ENCODE measurements at regions not wholly inside any gene's neighbourhood (a gene's known extent, or its start where the extent isn't known, plus 50 kb on each side); places are given as distances from the start of the nearest gene placed in this dataset.

- intact Hi-C loops (cut with DNase I) = no loop called here
- 23 to 74% methylated on average over 4 of the region's 4 CpGs for WGBS, 2 donors
- Histone ChIP-seq H3K4me1 (no peaks in the 10 kb centered on the region), H3K27ac (no peak overlapping the region), H3K36me3 (no peaks in the 10 kb centered on the region), H3K27me3 (no peaks in the 10 kb centered on the region), H3K9me3 (peaks cover 0 to 7% (median 0%) of the 10 kb centered on the region in 4 donors), H3K4me3 (no peak overlapping the region)
- no peak for DNase-seq
- no peak for TF ChIP-seq CTCF (IDR thresholded peaks at IDR 0.05)
- no peak for TF ChIP-seq EP300 (IDR thresholded peaks at IDR 0.05)
- TF ChIP-seq POLR2AphosphoS5 (IDR thresholded peaks at IDR 0.05) = no peak
- TF ChIP-seq POLR2A (IDR thresholded peaks at IDR 0.05) = no peak
These were observed 63.1 kb upstream of the NDN start for GRCh38 chr15:23750179-23750578.

- H3K4me3 ChIP-seq = no peak overlapping the region
- 34 to 84% methylated on average over 1 of the region's 1 CpG for WGBS, 2 donors
- intact Hi-C loops (cut with DNase I) = no loop called here
- TF ChIP-seq POLR2A (IDR thresholded peaks at IDR 0.05) (no peak), EP300 (IDR thresholded peaks at IDR 0.05) (no peak), CTCF (IDR thresholded peaks at IDR 0.05) (no peak), POLR2AphosphoS5 (IDR thresholded peaks at IDR 0.05) (no peak)
- H3K4me1 ChIP-seq = no peaks in the 10 kb centered on the region
- no peaks in the 10 kb centered on the region for H3K36me3 ChIP-seq
- no peak for DNase-seq
- H3K9me3 ChIP-seq = peaks cover 0 to 7% (median 0%) of the 10 kb centered on the region in 4 donors
- H3K27me3 ChIP-seq = no peaks in the 10 kb centered on the region
- H3K27ac ChIP-seq = no peak overlapping the region
These were observed 63.7 kb upstream of the NDN start for GRCh38 chr15:23750776-23751175.

GRCh38 chr15:23753248-23753647 lies 66.1 kb upstream of the NDN start:
- Histone ChIP-seq H3K36me3 (no peaks in the 10 kb centered on the region), H3K9me3 (peaks cover 0 to 13% (median 0%) of the 10 kb centered on the region in 4 donors), H3K4me3 (no peak overlapping the region), H3K27ac (no peak overlapping the region), H3K27me3 (no peaks in the 10 kb centered on the region), H3K4me1 (no peaks in the 10 kb centered on the region)
- TF ChIP-seq EP300 (IDR thresholded peaks at IDR 0.05) = no peak
- no peak for TF ChIP-seq POLR2AphosphoS5 (IDR thresholded peaks at IDR 0.05)
- TF ChIP-seq POLR2A (IDR thresholded peaks at IDR 0.05) = no peak
- no peak for TF ChIP-seq CTCF (IDR thresholded peaks at IDR 0.05)
- intact Hi-C loops (cut with DNase I) = no loop called here
- 60 to 73% methylated on average over 2 of the region's 2 CpGs for WGBS, 2 donors
- DNase-seq = no peak

- Histone ChIP-seq H3K4me1 (no peaks in the 10 kb centered on the region), H3K4me3 (no peak overlapping the region), H3K27me3 (no peaks in the 10 kb centered on the region), H3K36me3 (no peaks in the 10 kb centered on the region), H3K27ac (no peak overlapping the region), H3K9me3 (peaks cover 0 to 10% (median 0%) of the 10 kb centered on the region in 4 donors)
- no peak for DNase-seq
- TF ChIP-seq CTCF (IDR thresholded peaks at IDR 0.05) = no peak
- TF ChIP-seq POLR2A (IDR thresholded peaks at IDR 0.05) = no peak
- TF ChIP-seq EP300 (IDR thresholded peaks at IDR 0.05) = no peak
- no peak for TF ChIP-seq POLR2AphosphoS5 (IDR thresholded peaks at IDR 0.05)
- 46 to 53% methylated on average over 7 of the region's 7 CpGs for WGBS, 2 donors
- intact Hi-C loops (cut with DNase I) = no loop called here
These were observed 71.8 kb upstream of the NDN start for GRCh38 chr15:23758891-23759290.

- no peak overlapping the region for H3K27ac ChIP-seq
- H3K4me3 ChIP-seq = no peak overlapping the region
- DNase-seq = no peak
- H3K4me1 ChIP-seq = no peaks in the 10 kb centered on the region
- intact Hi-C loops (cut with DNase I) = no loop called here
- no peaks in the 10 kb centered on the region for H3K27me3 ChIP-seq
- H3K36me3 ChIP-seq = no peaks in the 10 kb centered on the region
- H3K9me3 ChIP-seq = peaks cover 0 to 10% (median 0%) of the 10 kb centered on the region in 4 donors
- 45 to 47% methylated on average over 4 of the region's 4 CpGs for WGBS, 2 donors
- TF ChIP-seq POLR2AphosphoS5 (IDR thresholded peaks at IDR 0.05) (no peak), CTCF (IDR thresholded peaks at IDR 0.05) (no peak), EP300 (IDR thresholded peaks at IDR 0.05) (no peak), POLR2A (IDR thresholded peaks at IDR 0.05) (no peak)
These were observed 72.9 kb upstream of the NDN start for GRCh38 chr15:23760024-23760423.

Measured in sigmoid colon (tissue), 6 donors.